Esophagus (tissue), 2 donors: ENCODE measurements at regions not wholly inside any gene's neighbourhood (a gene's known extent, or its start where the extent isn't known, plus 50 kb on each side); places are given as distances from the start of the nearest gene placed in this dataset.
A peak's percentile ranks its signal among the peaks of the same experiment; 100 is the strongest.

Experiments
- H3K27ac ChIP-seq, 2 donors: one replicate each; pipeline ENCODE4 v1.5.1; 2013; ENCODE audit warnings: low read depth in 2 of 2, mild to moderate bottlenecking in 2 of 2, inconsistent platforms in 1 of 2, low read length in 1 of 2, moderate library complexity in 1 of 2
- H3K27me3 ChIP-seq, 2 donors: one replicate each; pipeline ENCODE4 v1.6.1; 2013; ENCODE audit warnings: low read length in 2 of 2, control low read depth in 1 of 2, mild to moderate bottlenecking in 1 of 2; ENCODE audit not compliant: insufficient read depth in 2 of 2, control insufficient read depth in 1 of 2
- H3K36me3 ChIP-seq, 2 donors: one replicate each; pipeline ENCODE4 v1.6.1; 2013; ENCODE audit warnings: low read length in 1 of 2; ENCODE audit not compliant: control insufficient read depth in 2 of 2, insufficient read depth in 2 of 2
- H3K4me1 ChIP-seq, 2 donors: one replicate each; pipeline ENCODE4 v1.6.1; 2013; ENCODE audit warnings: low read length in 1 of 2; ENCODE audit not compliant: control insufficient read depth in 2 of 2, insufficient read depth in 2 of 2
- H3K4me3 ChIP-seq, 2 donors: one replicate each; pipeline ENCODE4 v1.5.1; 2013; ENCODE audit warnings: low read length in 2 of 2, mild to moderate bottlenecking in 2 of 2, low read depth in 1 of 2, moderate library complexity in 1 of 2
- H3K9me3 ChIP-seq, 2 donors: one replicate each; pipeline ENCODE4 v1.6.1; 2013; ENCODE audit warnings: mild to moderate bottlenecking in 2 of 2, low read depth in 1 of 2, low read length in 1 of 2, moderate library complexity in 1 of 2; ENCODE audit not compliant: control insufficient read depth in 2 of 2, insufficient read depth in 1 of 2
- WGBS, 2 donors: extraction: QIAGEN DNeasy Blood & Tissue Kit; methylation state at CpG; one replicate each; pipeline ENCODE4 v1.1.7; 2013; 5-methylcytosine and 5-hydroxymethylcytosine counted together
- donor health status: healthy with polysubstance abuse.
- donor health status: Bipolar disorder and iron deficiency.

- Histone ChIP-seq H3K4me1 (no peaks in the 10 kb centered on the region), H3K27me3 (no peaks in the 10 kb centered on the region), H3K4me3 (no peak overlapping the region), H3K36me3 (no peaks in the 10 kb centered on the region), H3K27ac (no peak overlapping the region), H3K9me3 (no peaks in the 10 kb centered on the region)
- WGBS, 2 donors, result 39 to 45% methylated on average over 2 of the region's 2 CpGs
Measured at GRCh38 chr21:28763809-28764418, 228.8 kb downstream of the LTN1 start.

- Histone ChIP-seq H3K4me3 (no peak overlapping the region), H3K27me3 (no peaks in the 10 kb centered on the region), H3K9me3 (no peaks in the 10 kb centered on the region), H3K36me3 (no peaks in the 10 kb centered on the region), H3K27ac (no peak overlapping the region), H3K4me1 (no peaks in the 10 kb centered on the region)
- WGBS, 2 donors, result 83 to 93% methylated on average over 1 of the region's 1 CpG
Measured at GRCh38 chr21:28762357-28762735, 230.3 kb downstream of the LTN1 start.

GRCh38 chr21:28761674-28762356 is 230.9 kb downstream of the LTN1 start:
- no peaks in the 10 kb centered on the region for H3K36me3 ChIP-seq
- H3K27me3 ChIP-seq, result no peaks in the 10 kb centered on the region
- WGBS, 2 donors, result 54 to 72% methylated on average over 3 of the region's 3 CpGs
- H3K4me1 ChIP-seq, result no peaks in the 10 kb centered on the region
- H3K9me3 ChIP-seq, result no peaks in the 10 kb centered on the region
- no peak overlapping the region for H3K27ac ChIP-seq
- H3K4me3 ChIP-seq, result no peak overlapping the region

- Histone ChIP-seq H3K4me3 (no peak overlapping the region), H3K27ac (peak overlapping the region in 1 of 2 donors; percentile 33), H3K36me3 (no peaks in the 10 kb centered on the region), H3K9me3 (no peaks in the 10 kb centered on the region), H3K4me1 (no peaks in the 10 kb centered on the region), H3K27me3 (no peaks in the 10 kb centered on the region)
- WGBS, 2 donors, result 47 to 83% methylated on average over 1 of the region's 1 CpG
Measured at GRCh38 chr21:28758883-28759242, 233.8 kb downstream of the LTN1 start.

- no peaks in the 10 kb centered on the region for H3K27me3 ChIP-seq
Measured at GRCh38 chr21:28758042-28758882, 234.4 kb downstream of the LTN1 start.

GRCh38 chr21:28754862-28755261 is 237.8 kb downstream of the LTN1 start:
- Histone ChIP-seq H3K27me3 (no peaks in the 10 kb centered on the region), H3K4me3 (no peak overlapping the region), H3K36me3 (no peaks in the 10 kb centered on the region), H3K4me1 (no peaks in the 10 kb centered on the region), H3K27ac (peak overlapping the region; percentile 49 to 82), H3K9me3 (no peaks in the 10 kb centered on the region)
- 68 to 76% methylated on average over 3 of the region's 3 CpGs for WGBS, 2 donors

More at GRCh38 chr21:28758042-28758882, 234.4 kb downstream of the LTN1 start:
- Histone ChIP-seq H3K9me3 (no peaks in the 10 kb centered on the region), H3K4me3 (no peak overlapping the region), H3K36me3 (no peaks in the 10 kb centered on the region), H3K27ac (peak overlapping the region; percentile 33 to 41), H3K4me1 (no peaks in the 10 kb centered on the region)
- 42 to 54% methylated on average over 7 of the region's 7 CpGs for WGBS, 2 donors

GRCh38 chr21:28754127-28754611 is 238.5 kb downstream of the LTN1 start:
- H3K4me1 ChIP-seq, result no peaks in the 10 kb centered on the region
- H3K27ac ChIP-seq, result peak overlapping the region; percentile 37 to 70
- no peaks in the 10 kb centered on the region for H3K27me3 ChIP-seq
- WGBS, 2 donors, result 59 to 66% methylated on average over 9 of the region's 9 CpGs
- H3K4me3 ChIP-seq, result no peak overlapping the region
- H3K9me3 ChIP-seq, result no peaks in the 10 kb centered on the region
- no peaks in the 10 kb centered on the region for H3K36me3 ChIP-seq

GRCh38 chr21:28752131-28752530 is 240.5 kb downstream of the LTN1 start:
- Histone ChIP-seq H3K4me3 (no peak overlapping the region), H3K27ac (no peak overlapping the region), H3K36me3 (no peaks in the 10 kb centered on the region)

GRCh38 chr21:28751176-28751575 is 241.5 kb downstream of the LTN1 start:
- 69 to 76% methylated on average over 2 to 3 of the region's 3 CpGs for WGBS, 2 donors
- Histone ChIP-seq H3K4me3 (no peak overlapping the region), H3K9me3 (no peaks in the 10 kb centered on the region), H3K27me3 (no peaks in the 10 kb centered on the region), H3K36me3 (no peaks in the 10 kb centered on the region), H3K4me1 (no peaks in the 10 kb centered on the region), H3K27ac (no peak overlapping the region)

More at GRCh38 chr21:28752131-28752530, 240.5 kb downstream of the LTN1 start:
- Histone ChIP-seq H3K9me3 (no peaks in the 10 kb centered on the region), H3K4me1 (no peaks in the 10 kb centered on the region), H3K27me3 (no peaks in the 10 kb centered on the region)
- WGBS, 2 donors, result 84 to 93% methylated on average over 2 of the region's 2 CpGs
